Central memory CD8-positive, alpha-beta T cell (primary cell): ENCODE measurements at regions not wholly inside any gene's neighbourhood (a gene's known extent, or its start where the extent isn't known, plus 50 kb on each side); places are given as distances from the start of the nearest gene placed in this dataset.

ENCODE experiments used
- ATAC-seq: fragments of 150-1000 bp; cut with Tn5 transposase; replicated peaks from 2 replicates; pipeline ENCODE4 v1.10.0; 2022; ENCODE audit warnings: mild to moderate bottlenecking, moderate FRiP score, moderate number of reproducible peaks; ENCODE audit not compliant: poor library complexity, severe bottlenecking; ENCODE audit errors: extremely low read depth
- DNase-seq, 2 donors: peaks; one replicate each; pipeline ENCODE4 v3.0.0; 2021; ENCODE audit warnings: low spot score in 2 of 2
- H3K27ac Mint-ChIP-seq: one replicate; pipeline ENCODE4 v1.8.0; 2022; ENCODE audit warnings: low read depth, mild to moderate bottlenecking, moderate library complexity, mixed read lengths
- H3K27me3 Mint-ChIP-seq: one replicate; pipeline ENCODE4 v1.8.0; 2022; ENCODE audit warnings: mixed read lengths
- H3K36me3 Mint-ChIP-seq: one replicate; pipeline ENCODE4 v1.8.0; 2022; ENCODE audit warnings: mild to moderate bottlenecking, moderate library complexity, mixed read lengths; ENCODE audit not compliant: insufficient read depth
- H3K4me1 Mint-ChIP-seq: one replicate; pipeline ENCODE4 v1.8.0; 2022; ENCODE audit warnings: mixed read lengths
- H3K4me3 Mint-ChIP-seq: one replicate; pipeline ENCODE4 v1.8.0; 2022; ENCODE audit warnings: mild to moderate bottlenecking, moderate library complexity, mixed read lengths
- H3K9me3 Mint-ChIP-seq: one replicate; pipeline ENCODE4 v1.8.0; 2022; ENCODE audit warnings: mixed read lengths

GRCh38 chr11:122062763-122063162 lies 53.3 kb downstream of the BLID start:
- ATAC-seq: no peak

GRCh38 chr11:122059565-122059964 lies 56.5 kb downstream of the BLID start:
- H3K4me1 Mint-ChIP-seq: no peaks in the 10 kb centered on the region
- peaks cover 9% of the 10 kb centered on the region for H3K27me3 Mint-ChIP-seq
- peaks cover 1% of the 10 kb centered on the region for H3K36me3 Mint-ChIP-seq
- H3K9me3 Mint-ChIP-seq: peaks cover 16% of the 10 kb centered on the region
- H3K27ac Mint-ChIP-seq: no peak overlapping the region
- H3K4me3 Mint-ChIP-seq: no peak overlapping the region
- ATAC-seq (no peak), DNase-seq (no peak)

More at GRCh38 chr11:122062763-122063162, 53.3 kb downstream of the BLID start:
- Mint-ChIP-seq H3K27me3 (peaks cover 7% of the 10 kb centered on the region), H3K36me3 (peaks cover 1% of the 10 kb centered on the region), H3K4me1 (no peaks in the 10 kb centered on the region), H3K27ac (no peak overlapping the region), H3K4me3 (no peak overlapping the region), H3K9me3 (peaks cover 16% of the 10 kb centered on the region)
- no peak for DNase-seq

- Mint-ChIP-seq H3K4me1 (no peaks in the 10 kb centered on the region), H3K9me3 (peaks cover 10% of the 10 kb centered on the region), H3K27me3 (no peaks in the 10 kb centered on the region), H3K36me3 (peaks cover 2% of the 10 kb centered on the region), H3K4me3 (no peak overlapping the region), H3K27ac (no peak overlapping the region)
- DNase-seq (no peak), ATAC-seq (no peak)
Observed at GRCh38 chr11:122050021-122050690, 65.9 kb downstream of the BLID start.

GRCh38 chr11:122048401-122048800 lies 67.6 kb downstream of the BLID start:
- no peak overlapping the region for H3K27ac Mint-ChIP-seq
- H3K36me3 Mint-ChIP-seq: peaks cover 2% of the 10 kb centered on the region
- no peaks in the 10 kb centered on the region for H3K27me3 Mint-ChIP-seq
- no peaks in the 10 kb centered on the region for H3K4me1 Mint-ChIP-seq
- DNase-seq: no peak
- no peak overlapping the region for H3K4me3 Mint-ChIP-seq
- H3K9me3 Mint-ChIP-seq: peaks cover 10% of the 10 kb centered on the region
- ATAC-seq: no peak

GRCh38 chr11:122046846-122047245 lies 69.2 kb downstream of the BLID start:
- H3K9me3 Mint-ChIP-seq: peaks cover 10% of the 10 kb centered on the region
- ATAC-seq (no peak), DNase-seq (no peak)
- no peak overlapping the region for H3K4me3 Mint-ChIP-seq
- H3K36me3 Mint-ChIP-seq: peaks cover 2% of the 10 kb centered on the region
- H3K27ac Mint-ChIP-seq: no peak overlapping the region
- no peaks in the 10 kb centered on the region for H3K27me3 Mint-ChIP-seq
- no peaks in the 10 kb centered on the region for H3K4me1 Mint-ChIP-seq

DNA sequence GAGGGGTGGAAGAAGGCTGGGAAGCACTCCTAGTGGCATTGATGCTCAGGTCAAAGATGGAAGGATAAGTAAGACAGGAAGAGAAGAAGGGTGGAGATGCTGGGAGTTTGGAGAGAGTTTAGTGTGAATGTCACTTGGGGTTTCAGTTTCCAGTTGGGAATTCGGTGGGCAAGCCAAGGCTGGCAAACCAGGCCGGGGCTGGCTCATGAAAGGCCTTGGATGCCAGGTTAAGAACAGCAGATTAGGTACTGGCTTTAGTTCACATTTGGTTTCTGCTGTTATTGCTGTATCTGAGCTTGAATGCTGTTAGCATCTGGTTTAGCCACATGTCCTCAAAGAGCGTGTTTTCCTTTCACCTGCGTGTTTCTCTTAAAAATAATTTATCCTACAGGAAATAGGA lies 69.6 kb downstream of the BLID start:
- Mint-ChIP-seq H3K27ac (no peak overlapping the region), H3K9me3 (peaks cover 10% of the 10 kb centered on the region), H3K27me3 (no peaks in the 10 kb centered on the region), H3K36me3 (peaks cover 2% of the 10 kb centered on the region), H3K4me3 (no peak overlapping the region), H3K4me1 (no peaks in the 10 kb centered on the region)
- no peak for ATAC-seq
- no peak for DNase-seq

GRCh38 chr11:122045181-122045586 lies 70.8 kb downstream of the BLID start:
- ATAC-seq: no peak
- H3K27ac Mint-ChIP-seq: no peak overlapping the region

DNA sequence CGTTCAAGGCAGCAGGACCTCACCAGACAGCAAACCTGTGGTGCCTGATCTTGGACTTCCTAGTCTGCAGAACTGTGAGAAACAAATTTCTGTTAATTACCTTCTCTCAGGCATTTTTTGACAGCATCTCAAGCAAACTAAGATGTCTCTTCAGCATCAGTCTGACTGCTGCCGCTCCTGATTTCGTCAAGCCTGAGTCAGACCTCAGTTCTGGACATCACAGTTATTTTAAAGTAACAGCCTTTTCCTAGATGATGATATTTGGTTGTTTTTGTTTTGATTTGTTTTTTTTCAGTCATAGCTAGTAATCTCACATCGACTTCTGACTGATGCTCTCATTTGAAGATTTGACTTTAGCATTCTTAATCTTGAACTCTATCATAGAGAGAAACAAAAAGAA lies 71.9 kb downstream of the BLID start:
- Mint-ChIP-seq H3K9me3 (peaks cover 5% of the 10 kb centered on the region), H3K27me3 (no peaks in the 10 kb centered on the region), H3K4me1 (no peaks in the 10 kb centered on the region)

More at GRCh38 chr11:122045181-122045586, 70.8 kb downstream of the BLID start:
- H3K36me3 Mint-ChIP-seq: peaks cover 2% of the 10 kb centered on the region
- no peaks in the 10 kb centered on the region for H3K27me3 Mint-ChIP-seq
- no peak for DNase-seq
- no peaks in the 10 kb centered on the region for H3K4me1 Mint-ChIP-seq
- no peak overlapping the region for H3K4me3 Mint-ChIP-seq
- peaks cover 5% of the 10 kb centered on the region for H3K9me3 Mint-ChIP-seq

DNA sequence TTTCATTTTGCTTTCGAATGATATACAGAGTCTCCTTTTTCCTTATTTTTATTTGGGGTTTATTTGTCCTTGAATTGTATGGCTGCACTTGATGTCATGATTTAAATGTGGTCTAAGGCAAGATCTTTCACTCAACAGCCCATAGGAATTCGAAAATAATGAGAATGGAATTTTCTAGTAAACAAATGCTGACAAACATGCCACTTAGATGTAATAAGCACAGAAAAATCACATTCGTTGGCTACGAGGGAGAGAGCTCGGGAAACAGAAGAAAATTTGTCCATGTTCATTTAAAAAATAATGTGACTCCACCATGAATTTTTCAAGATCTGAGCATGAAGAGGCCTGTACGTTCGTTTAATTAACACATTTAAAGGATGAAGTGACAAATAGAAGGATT lies 73.0 kb downstream of the BLID start:
- Mint-ChIP-seq H3K27ac (no peak overlapping the region), H3K4me1 (no peaks in the 10 kb centered on the region), H3K4me3 (no peak overlapping the region), H3K9me3 (peaks cover 5% of the 10 kb centered on the region), H3K27me3 (peaks cover 5% of the 10 kb centered on the region), H3K36me3 (no peaks in the 10 kb centered on the region)
- ATAC-seq (no peak), DNase-seq (no peak)

More for the DNA sequence above, 71.9 kb downstream of the BLID start:
- peaks cover 2% of the 10 kb centered on the region for H3K36me3 Mint-ChIP-seq
- ATAC-seq: no peak
- no peak overlapping the region for H3K27ac Mint-ChIP-seq
- DNase-seq: no peak
- H3K4me3 Mint-ChIP-seq: no peak overlapping the region

DNA sequence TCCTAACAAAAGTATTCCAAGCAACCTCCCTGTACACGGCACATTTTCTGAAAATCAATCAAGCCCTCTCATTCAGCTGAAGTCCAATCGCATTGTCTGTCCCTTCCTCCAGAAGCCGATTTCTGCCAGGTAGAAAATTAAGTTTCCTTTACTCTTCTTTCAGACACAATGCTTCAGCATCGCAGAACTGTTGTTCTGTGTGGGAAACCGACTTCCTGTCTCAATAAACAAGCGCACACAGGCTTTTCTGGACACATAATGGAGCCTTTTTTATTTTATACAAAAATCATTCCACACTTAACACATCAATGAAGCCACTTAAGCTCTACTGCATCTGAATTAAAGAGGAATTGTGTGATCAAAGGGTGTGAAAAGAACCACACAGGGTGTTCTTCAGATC lies 75.6 kb downstream of the BLID start:
- Mint-ChIP-seq H3K4me3 (no peak overlapping the region), H3K9me3 (no peaks in the 10 kb centered on the region), H3K27ac (no peak overlapping the region), H3K36me3 (no peaks in the 10 kb centered on the region), H3K27me3 (peaks cover 10% of the 10 kb centered on the region), H3K4me1 (no peaks in the 10 kb centered on the region)
- DNase-seq (no peak), ATAC-seq (no peak)

- H3K9me3 Mint-ChIP-seq: no peaks in the 10 kb centered on the region
- H3K4me1 Mint-ChIP-seq: no peaks in the 10 kb centered on the region
- no peak for DNase-seq
- H3K36me3 Mint-ChIP-seq: no peaks in the 10 kb centered on the region
- ATAC-seq: no peak
- H3K27ac Mint-ChIP-seq: no peak overlapping the region
- H3K4me3 Mint-ChIP-seq: no peak overlapping the region
- H3K27me3 Mint-ChIP-seq: peaks cover 10% of the 10 kb centered on the region
Observed at GRCh38 chr11:122038543-122038942, 77.5 kb downstream of the BLID start.

- DNase-seq (no peak), ATAC-seq (no peak)
- Mint-ChIP-seq H3K27me3 (peaks cover 10% of the 10 kb centered on the region), H3K4me1 (no peaks in the 10 kb centered on the region), H3K27ac (no peak overlapping the region), H3K4me3 (no peak overlapping the region), H3K36me3 (no peaks in the 10 kb centered on the region), H3K9me3 (no peaks in the 10 kb centered on the region)
Observed at GRCh38 chr11:122037911-122038310, 78.1 kb downstream of the BLID start.

DNA sequence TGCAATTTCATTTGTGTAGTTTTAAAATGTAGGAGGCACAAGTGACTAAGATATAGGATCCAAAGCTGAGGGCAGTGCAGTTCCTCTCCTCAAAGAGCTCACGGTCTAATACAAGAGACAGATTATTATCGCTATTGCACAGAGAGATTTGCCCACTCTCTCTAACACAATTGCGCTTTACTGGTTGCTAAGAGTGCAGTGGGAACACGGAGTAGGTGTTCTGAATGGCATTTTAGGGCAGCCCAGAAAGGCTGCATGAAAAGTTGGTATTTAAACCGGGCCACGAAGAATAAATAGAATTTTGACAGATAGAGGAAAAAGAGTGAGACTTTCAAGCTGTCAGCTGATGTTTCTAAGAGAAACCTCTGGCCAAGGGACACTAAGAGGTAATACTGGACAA lies 79.5 kb downstream of the BLID start:
- ATAC-seq: no peak
- Mint-ChIP-seq H3K27me3 (peaks cover 10% of the 10 kb centered on the region), H3K9me3 (no peaks in the 10 kb centered on the region), H3K36me3 (no peaks in the 10 kb centered on the region), H3K4me3 (no peak overlapping the region), H3K27ac (no peak overlapping the region), H3K4me1 (no peaks in the 10 kb centered on the region)
- DNase-seq: no peak
